ENCODE measurements at regions not wholly inside any gene's neighbourhood (a gene's known extent, or its start where the extent isn't known, plus 50 kb on each side); places are given as distances from the start of the nearest gene placed in this dataset.

- TF ChIP-seq CTCF (IDR thresholded peaks at IDR 0.05) (no peak), EZH2 (IDR thresholded peaks at IDR 0.05; ENCODE audit: borderline replicate concordance, insufficient read depth, low read depth, low read length, poor library complexity, severe bottlenecking) (no peak)
Measured at GRCh38 chr5:107165296-107165695, 505.4 kb downstream of the EFNA5 start.
